Adrenal gland (tissue), 5 donors: ENCODE measurements at regions not wholly inside any gene's neighbourhood (a gene's known extent, or its start where the extent isn't known, plus 50 kb on each side); places are given as distances from the start of the nearest gene placed in this dataset.

Experiments used
- POLR2A ChIP-seq, 2 donors: fragments of 450-650 bp; IDR thresholded peaks; one replicate each; pipeline ENCODE4 v1.6.1; 2017; ENCODE audit warnings: antibody characterized with exemption in 2 of 2, mild to moderate bottlenecking in 2 of 2, moderate library complexity in 1 of 2
- TF ChIP-seq, protein P1 (sequence below), 6 experiments: fragments of 450-650 bp in 4 of 6; fragments of 200-600 bp in 2 of 6; sonication (generic) in 1 of 6; IDR thresholded peaks; 1 replicate in 5 of 6; 2 replicates in 1 of 6; pipeline versions ENCODE4 v1.5.1 to v1.8.0; 2016 to 2021; ENCODE audit warnings: antibody characterized with exemption in 6 of 6, mild to moderate bottlenecking in 2 of 6, moderate library complexity in 1 of 6
- donor health status: DM: no; HTN: no; CAD: no.

DNA sequence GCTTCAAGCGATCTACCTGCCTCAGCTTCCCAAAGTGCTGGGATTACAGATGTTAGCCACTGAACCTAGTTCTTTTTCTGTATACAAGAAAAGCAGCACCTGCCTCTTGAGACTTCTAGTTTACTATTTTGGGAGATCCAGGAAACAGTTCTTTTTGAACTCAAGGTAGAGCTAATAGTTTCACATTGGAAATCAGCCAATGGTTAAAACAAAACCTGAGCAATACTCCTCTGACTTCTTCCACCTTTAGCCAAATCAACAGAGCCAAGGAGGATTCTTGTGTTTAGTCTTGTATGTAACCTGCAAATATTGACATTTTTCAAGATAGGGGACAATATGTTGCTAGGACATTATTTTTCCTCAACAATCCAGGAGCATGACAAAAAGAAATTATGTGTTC lies 349.4 kb downstream of the SH3GL2 start:
- TF ChIP-seq, protein P1, sequence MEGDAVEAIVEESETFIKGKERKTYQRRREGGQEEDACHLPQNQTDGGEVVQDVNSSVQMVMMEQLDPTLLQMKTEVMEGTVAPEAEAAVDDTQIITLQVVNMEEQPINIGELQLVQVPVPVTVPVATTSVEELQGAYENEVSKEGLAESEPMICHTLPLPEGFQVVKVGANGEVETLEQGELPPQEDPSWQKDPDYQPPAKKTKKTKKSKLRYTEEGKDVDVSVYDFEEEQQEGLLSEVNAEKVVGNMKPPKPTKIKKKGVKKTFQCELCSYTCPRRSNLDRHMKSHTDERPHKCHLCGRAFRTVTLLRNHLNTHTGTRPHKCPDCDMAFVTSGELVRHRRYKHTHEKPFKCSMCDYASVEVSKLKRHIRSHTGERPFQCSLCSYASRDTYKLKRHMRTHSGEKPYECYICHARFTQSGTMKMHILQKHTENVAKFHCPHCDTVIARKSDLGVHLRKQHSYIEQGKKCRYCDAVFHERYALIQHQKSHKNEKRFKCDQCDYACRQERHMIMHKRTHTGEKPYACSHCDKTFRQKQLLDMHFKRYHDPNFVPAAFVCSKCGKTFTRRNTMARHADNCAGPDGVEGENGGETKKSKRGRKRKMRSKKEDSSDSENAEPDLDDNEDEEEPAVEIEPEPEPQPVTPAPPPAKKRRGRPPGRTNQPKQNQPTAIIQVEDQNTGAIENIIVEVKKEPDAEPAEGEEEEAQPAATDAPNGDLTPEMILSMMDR (IDR thresholded peaks at IDR 0.05) = no peak
- TF ChIP-seq POLR2A (IDR thresholded peaks at IDR 0.05) = no peak
